ENCODE measurements at regions not wholly inside any gene's neighbourhood (a gene's known extent, or its start where the extent isn't known, plus 50 kb on each side); places are given as distances from the start of the nearest gene placed in this dataset.

GRCh38 chr11:134530636-134531326 is 118.7 kb upstream of the B3GAT1 start:
- no peak for DNase-seq (ENCODE audit: low spot score)
- no peak for TF ChIP-seq CTCF (IDR thresholded peaks at IDR 0.05; ENCODE audit: extremely low read depth, insufficient read depth, missing control alignments)
- in situ Hi-C loops (cut with MboI; ENCODE audit: low pct_unique_long_range_greater_than_20kb, low sequenced_read_pairs, unreplicated experiment) = no loop called here

- DNase-seq (ENCODE audit: low spot score) = no peak
- no peak for TF ChIP-seq CTCF (IDR thresholded peaks at IDR 0.05; ENCODE audit: extremely low read depth, insufficient read depth, missing control alignments)
- in situ Hi-C loops (cut with MboI; ENCODE audit: low pct_unique_long_range_greater_than_20kb, low sequenced_read_pairs, unreplicated experiment) = no loop called here
Measured at GRCh38 chr11:134529212-134530096, 117.4 kb upstream of the B3GAT1 start.

- DNase-seq (ENCODE audit: low spot score) = no peak
- in situ Hi-C loops (cut with MboI; ENCODE audit: low pct_unique_long_range_greater_than_20kb, low sequenced_read_pairs, unreplicated experiment) = no loop called here
- no peak for TF ChIP-seq CTCF (IDR thresholded peaks at IDR 0.05; ENCODE audit: extremely low read depth, insufficient read depth, missing control alignments)
Measured at GRCh38 chr11:134528453-134528852, 116.4 kb upstream of the B3GAT1 start.

GRCh38 chr11:134527382-134528243 is 115.6 kb upstream of the B3GAT1 start:
- in situ Hi-C loops (cut with MboI; ENCODE audit: low pct_unique_long_range_greater_than_20kb, low sequenced_read_pairs, unreplicated experiment) = no loop called here
- TF ChIP-seq CTCF (IDR thresholded peaks at IDR 0.05; ENCODE audit: extremely low read depth, insufficient read depth, missing control alignments) = no peak
- DNase-seq (ENCODE audit: low spot score) = no peak

- in situ Hi-C loops (cut with MboI; ENCODE audit: low pct_unique_long_range_greater_than_20kb, low sequenced_read_pairs, unreplicated experiment) = no loop called here
- no peak for DNase-seq (ENCODE audit: low spot score)
- TF ChIP-seq CTCF (IDR thresholded peaks at IDR 0.05; ENCODE audit: extremely low read depth, insufficient read depth, missing control alignments) = no peak
Measured at GRCh38 chr11:134524896-134525845, 113.1 kb upstream of the B3GAT1 start.
